HCT116 (cell line): ENCODE measurements at regions not wholly inside any gene's neighbourhood (a gene's known extent, or its start where the extent isn't known, plus 50 kb on each side); places are given as distances from the start of the nearest gene placed in this dataset.
"Not testable (repeated sequence)": the region's sequence is repeated elsewhere in the genome, so short reads cannot be mapped to it uniquely, and the experiment has no call there.

Experiments used
- CBX3 ChIP-seq: IDR thresholded peaks from 2 replicates; pipeline ENCODE4 v1.6.1; 2012; ENCODE audit warnings: low read depth
- EGR1 ChIP-seq: IDR thresholded peaks from 2 replicates; pipeline ENCODE4 v1.6.1; 2012; ENCODE audit warnings: low read depth
- EZH2 ChIP-seq: fragments of 200-600 bp; sonication (generic); IDR thresholded peaks from 2 replicates; pipeline ENCODE4 v1.6.1; 2017; ENCODE audit warnings: antibody characterized with exemption, mixed run types
- JUND ChIP-seq: IDR thresholded peaks from 2 replicates; pipeline ENCODE4 v1.6.1; 2012
- POLR2A ChIP-seq: IDR thresholded peaks from 2 replicates; pipeline ENCODE4 v1.7.0; 2011; ENCODE audit warnings: borderline replicate concordance; ENCODE audit not compliant: insufficient read depth, insufficient read length; ENCODE audit errors: extremely low read depth
- POLR2AphosphoS5 ChIP-seq: IDR thresholded peaks from 2 replicates; pipeline ENCODE4 v1.6.1; 2011; ENCODE audit warnings: mild to moderate bottlenecking, low read depth, low read length, moderate library complexity
- RAD21 ChIP-seq: IDR thresholded peaks from 2 replicates; pipeline ENCODE4 v1.6.1; 2012; ENCODE audit warnings: low read depth, mild to moderate bottlenecking
- SIN3A ChIP-seq: IDR thresholded peaks from 2 replicates; pipeline ENCODE4 v1.6.1; 2012; ENCODE audit warnings: low read depth
- YY1 ChIP-seq: IDR thresholded peaks from 2 replicates; pipeline ENCODE4 v1.6.1; 2011; ENCODE audit warnings: low read length, low read depth, moderate library complexity, mild to moderate bottlenecking; ENCODE audit not compliant: insufficient replicate concordance; ENCODE audit errors: extremely low read depth
- ZFX ChIP-seq: fragments of 450-650 bp; IDR thresholded peaks from 2 replicates; pipeline ENCODE4 v1.6.1; 2017
- ZNF274 ChIP-seq: fragments of 200-500 bp; sonication (Bioruptor generic); IDR thresholded peaks from 2 replicates; pipeline ENCODE4 v1.6.1; 2014; ENCODE audit warnings: mild to moderate bottlenecking, low read depth, low read length, inconsistent platforms
- TF ChIP-seq, protein P1 (sequence below), 3 experiments: fragments of 200-600 bp in 1 of 3; sonication (generic) in 1 of 3; IDR thresholded peaks in 2 of 3; conservative IDR thresholded peaks in 1 of 3; 2 replicates each; pipeline ENCODE4 v1.5.1; 2012 to 2017; ENCODE audit warnings: low read depth in 2 of 3, low read length in 2 of 3, antibody characterized with exemption in 1 of 3, borderline replicate concordance in 1 of 3, control low read depth in 1 of 3, mild to moderate bottlenecking in 1 of 3, mixed read lengths in 1 of 3, mixed run types in 1 of 3, moderate library complexity in 1 of 3; ENCODE audit not compliant: insufficient read depth in 1 of 3
- TF ChIP-seq, protein P2 (sequence below): IDR thresholded peaks from 2 replicates; pipeline ENCODE4 v1.6.1; 2012; ENCODE audit warnings: low read depth

DNA sequence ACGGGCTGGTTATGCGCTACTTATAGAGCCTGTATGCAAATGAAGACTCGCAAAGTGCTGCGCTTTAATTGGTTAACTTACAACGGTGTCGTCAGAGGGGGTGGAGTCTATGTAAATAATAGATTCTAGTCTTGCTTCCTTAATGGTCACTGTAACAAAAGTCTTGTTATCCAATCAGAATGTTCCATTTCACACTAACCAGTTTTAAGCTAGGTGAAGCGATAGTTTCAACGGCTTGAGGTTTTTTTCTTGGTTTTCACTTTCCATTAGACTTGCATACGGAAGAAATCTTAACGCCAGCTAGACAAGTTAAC lies 66.9 kb downstream of the FAM72B start:
- TF ChIP-seq, protein P1, sequence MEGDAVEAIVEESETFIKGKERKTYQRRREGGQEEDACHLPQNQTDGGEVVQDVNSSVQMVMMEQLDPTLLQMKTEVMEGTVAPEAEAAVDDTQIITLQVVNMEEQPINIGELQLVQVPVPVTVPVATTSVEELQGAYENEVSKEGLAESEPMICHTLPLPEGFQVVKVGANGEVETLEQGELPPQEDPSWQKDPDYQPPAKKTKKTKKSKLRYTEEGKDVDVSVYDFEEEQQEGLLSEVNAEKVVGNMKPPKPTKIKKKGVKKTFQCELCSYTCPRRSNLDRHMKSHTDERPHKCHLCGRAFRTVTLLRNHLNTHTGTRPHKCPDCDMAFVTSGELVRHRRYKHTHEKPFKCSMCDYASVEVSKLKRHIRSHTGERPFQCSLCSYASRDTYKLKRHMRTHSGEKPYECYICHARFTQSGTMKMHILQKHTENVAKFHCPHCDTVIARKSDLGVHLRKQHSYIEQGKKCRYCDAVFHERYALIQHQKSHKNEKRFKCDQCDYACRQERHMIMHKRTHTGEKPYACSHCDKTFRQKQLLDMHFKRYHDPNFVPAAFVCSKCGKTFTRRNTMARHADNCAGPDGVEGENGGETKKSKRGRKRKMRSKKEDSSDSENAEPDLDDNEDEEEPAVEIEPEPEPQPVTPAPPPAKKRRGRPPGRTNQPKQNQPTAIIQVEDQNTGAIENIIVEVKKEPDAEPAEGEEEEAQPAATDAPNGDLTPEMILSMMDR (IDR thresholded peaks at IDR 0.05 in 2 of 3, conservative IDR thresholded peaks at IDR 0.05 in 1 of 3; ENCODE audit: borderline replicate concordance in 1 of 3, insufficient read depth in 1 of 3, low read depth in 2 of 3, low read length in 2 of 3), result not testable (repeated sequence)
- TF ChIP-seq ZNF274, CBX3, POLR2A, RAD21, EZH2, POLR2AphosphoS5, EGR1, JUND, YY1, ZFX, SIN3A: not testable (repeated sequence)
- TF ChIP-seq, protein P2, sequence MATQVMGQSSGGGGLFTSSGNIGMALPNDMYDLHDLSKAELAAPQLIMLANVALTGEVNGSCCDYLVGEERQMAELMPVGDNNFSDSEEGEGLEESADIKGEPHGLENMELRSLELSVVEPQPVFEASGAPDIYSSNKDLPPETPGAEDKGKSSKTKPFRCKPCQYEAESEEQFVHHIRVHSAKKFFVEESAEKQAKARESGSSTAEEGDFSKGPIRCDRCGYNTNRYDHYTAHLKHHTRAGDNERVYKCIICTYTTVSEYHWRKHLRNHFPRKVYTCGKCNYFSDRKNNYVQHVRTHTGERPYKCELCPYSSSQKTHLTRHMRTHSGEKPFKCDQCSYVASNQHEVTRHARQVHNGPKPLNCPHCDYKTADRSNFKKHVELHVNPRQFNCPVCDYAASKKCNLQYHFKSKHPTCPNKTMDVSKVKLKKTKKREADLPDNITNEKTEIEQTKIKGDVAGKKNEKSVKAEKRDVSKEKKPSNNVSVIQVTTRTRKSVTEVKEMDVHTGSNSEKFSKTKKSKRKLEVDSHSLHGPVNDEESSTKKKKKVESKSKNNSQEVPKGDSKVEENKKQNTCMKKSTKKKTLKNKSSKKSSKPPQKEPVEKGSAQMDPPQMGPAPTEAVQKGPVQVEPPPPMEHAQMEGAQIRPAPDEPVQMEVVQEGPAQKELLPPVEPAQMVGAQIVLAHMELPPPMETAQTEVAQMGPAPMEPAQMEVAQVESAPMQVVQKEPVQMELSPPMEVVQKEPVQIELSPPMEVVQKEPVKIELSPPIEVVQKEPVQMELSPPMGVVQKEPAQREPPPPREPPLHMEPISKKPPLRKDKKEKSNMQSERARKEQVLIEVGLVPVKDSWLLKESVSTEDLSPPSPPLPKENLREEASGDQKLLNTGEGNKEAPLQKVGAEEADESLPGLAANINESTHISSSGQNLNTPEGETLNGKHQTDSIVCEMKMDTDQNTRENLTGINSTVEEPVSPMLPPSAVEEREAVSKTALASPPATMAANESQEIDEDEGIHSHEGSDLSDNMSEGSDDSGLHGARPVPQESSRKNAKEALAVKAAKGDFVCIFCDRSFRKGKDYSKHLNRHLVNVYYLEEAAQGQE, result not testable (repeated sequence)
